Naive B cell (primary cell): ENCODE measurements at regions not wholly inside any gene's neighbourhood (a gene's known extent, or its start where the extent isn't known, plus 50 kb on each side); places are given as distances from the start of the nearest gene placed in this dataset.

ENCODE experiments used
- ATAC-seq, 2 donors: fragments of 150-1000 bp; cut with Tn5 transposase; 2 replicates each; pipeline ENCODE4 v1.10.0; 2021; ENCODE audit warnings: low read depth in 2 of 2, mild to moderate bottlenecking in 2 of 2, moderate library complexity in 2 of 2
- DNase-seq: peaks from one replicate; pipeline ENCODE4 v3.0.0; 2022
- H3K27ac Mint-ChIP-seq, 6 donors: one replicate each; pipeline ENCODE4 v1.8.0; 2020 to 2022; ENCODE audit warnings: mild to moderate bottlenecking in 6 of 6, mixed read lengths in 6 of 6, moderate library complexity in 5 of 6, inconsistent platforms in 2 of 6
- H3K27me3 Mint-ChIP-seq, 3 donors: one replicate each; pipeline ENCODE4 v1.8.0; 2021 to 2022; ENCODE audit warnings: mixed read lengths in 3 of 3, mild to moderate bottlenecking in 1 of 3
- H3K36me3 Mint-ChIP-seq, 2 donors: one replicate each; pipeline ENCODE4 v1.8.0; 2020 to 2022; ENCODE audit warnings: mixed read lengths in 2 of 2, inconsistent platforms in 1 of 2, mild to moderate bottlenecking in 1 of 2
- H3K4me1 Mint-ChIP-seq, 3 donors: one replicate each; pipeline ENCODE4 v1.8.0; 2020 to 2022; ENCODE audit warnings: mixed read lengths in 3 of 3, inconsistent platforms in 1 of 3, mild to moderate bottlenecking in 1 of 3, moderate library complexity in 1 of 3
- H3K4me3 Mint-ChIP-seq, 8 donors: one replicate each; pipeline ENCODE4 v1.8.0; 2020 to 2022; ENCODE audit warnings: mild to moderate bottlenecking in 8 of 8, mixed read lengths in 8 of 8, moderate library complexity in 8 of 8, inconsistent platforms in 2 of 8
- H3K9me3 Mint-ChIP-seq, 7 donors: one replicate each; pipeline ENCODE4 v1.8.0; 2020 to 2022; ENCODE audit warnings: mixed read lengths in 7 of 7, mild to moderate bottlenecking in 5 of 7, inconsistent platforms in 2 of 7, moderate library complexity in 1 of 7

GRCh38 chr15:94033683-94034020 lies 197.7 kb upstream of the MCTP2 start:
- ATAC-seq (no peak), DNase-seq (no peak)
- Mint-ChIP-seq H3K27ac (no peak overlapping the region), H3K4me1 (no peaks in the 10 kb centered on the region), H3K27me3 (peaks cover 9 to 21% (median 21%) of the 10 kb centered on the region in 3 donors), H3K4me3 (no peak overlapping the region), H3K9me3 (peaks cover 0 to 14% (median 5%) of the 10 kb centered on the region in 7 donors), H3K36me3 (no peaks in the 10 kb centered on the region)

GRCh38 chr15:94033014-94033682 lies 198.2 kb upstream of the MCTP2 start:
- Mint-ChIP-seq H3K4me1 (no peaks in the 10 kb centered on the region), H3K9me3 (peaks cover 0 to 9% (median 2%) of the 10 kb centered on the region in 7 donors), H3K4me3 (no peak overlapping the region), H3K27me3 (peaks cover 9 to 26% (median 21%) of the 10 kb centered on the region in 3 donors), H3K27ac (no peak overlapping the region), H3K36me3 (no peaks in the 10 kb centered on the region)
- DNase-seq (no peak), ATAC-seq (no peak)

GRCh38 chr15:94032571-94032970 lies 198.8 kb upstream of the MCTP2 start:
- no peak overlapping the region for H3K4me3 Mint-ChIP-seq
- ATAC-seq, result no peak
- DNase-seq, result no peak
- H3K27ac Mint-ChIP-seq, result no peak overlapping the region
- H3K36me3 Mint-ChIP-seq, result no peaks in the 10 kb centered on the region
- no peaks in the 10 kb centered on the region for H3K4me1 Mint-ChIP-seq
- H3K27me3 Mint-ChIP-seq, result peaks cover 9 to 32% (median 21%) of the 10 kb centered on the region in 3 donors
- H3K9me3 Mint-ChIP-seq, result peaks cover 0 to 3% (median 0%) of the 10 kb centered on the region in 7 donors

- DNase-seq, result no peak
- no peak overlapping the region for H3K4me3 Mint-ChIP-seq
- ATAC-seq, result no peak
- H3K36me3 Mint-ChIP-seq, result no peaks in the 10 kb centered on the region
- no peaks in the 10 kb centered on the region for H3K4me1 Mint-ChIP-seq
- peaks cover 6 to 31% (median 24%) of the 10 kb centered on the region in 3 donors for H3K27me3 Mint-ChIP-seq
- no peak overlapping the region for H3K27ac Mint-ChIP-seq
- no peaks in the 10 kb centered on the region for H3K9me3 Mint-ChIP-seq
These were observed 200.3 kb upstream of the MCTP2 start for GRCh38 chr15:94031072-94031471.

GRCh38 chr15:94029495-94029894 lies 201.9 kb upstream of the MCTP2 start:
- DNase-seq, result no peak
- ATAC-seq, result no peak
- H3K27me3 Mint-ChIP-seq, result peaks cover 3 to 41% (median 27%) of the 10 kb centered on the region in 3 donors

DNA sequence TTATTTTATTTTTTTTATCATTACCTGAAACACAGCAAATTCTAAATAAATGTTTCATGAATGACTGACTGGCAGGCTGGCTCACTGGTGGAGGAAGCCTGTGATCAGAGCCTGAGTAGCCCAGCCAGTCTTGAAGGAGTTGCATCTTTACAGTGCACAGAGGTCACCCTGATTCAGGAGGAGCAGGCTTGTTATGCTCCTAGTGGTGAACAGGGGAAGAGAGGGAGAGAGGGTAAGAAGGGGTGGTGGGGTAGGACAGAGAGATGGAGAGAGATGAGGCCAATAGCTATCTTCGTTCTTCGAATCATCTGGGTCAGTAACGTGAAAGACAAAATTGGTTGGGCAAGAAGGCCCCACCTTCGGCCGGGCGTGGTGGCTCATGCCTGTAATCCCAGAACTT lies 202.6 kb upstream of the MCTP2 start:
- H3K4me1 Mint-ChIP-seq, result no peaks in the 10 kb centered on the region
- no peak overlapping the region for H3K27ac Mint-ChIP-seq
- peaks cover 3 to 42% (median 26%) of the 10 kb centered on the region in 3 donors for H3K27me3 Mint-ChIP-seq
- no peaks in the 10 kb centered on the region for H3K36me3 Mint-ChIP-seq
- ATAC-seq (no peak), DNase-seq (no peak)
- peaks cover 0 to 4% (median 0%) of the 10 kb centered on the region in 7 donors for H3K9me3 Mint-ChIP-seq
- H3K4me3 Mint-ChIP-seq, result no peak overlapping the region

More at GRCh38 chr15:94029495-94029894, 201.9 kb upstream of the MCTP2 start:
- H3K9me3 Mint-ChIP-seq, result peaks cover 0 to 4% (median 0%) of the 10 kb centered on the region in 7 donors
- H3K4me1 Mint-ChIP-seq, result no peaks in the 10 kb centered on the region
- no peak overlapping the region for H3K4me3 Mint-ChIP-seq
- no peaks in the 10 kb centered on the region for H3K36me3 Mint-ChIP-seq
- no peak overlapping the region for H3K27ac Mint-ChIP-seq

DNA sequence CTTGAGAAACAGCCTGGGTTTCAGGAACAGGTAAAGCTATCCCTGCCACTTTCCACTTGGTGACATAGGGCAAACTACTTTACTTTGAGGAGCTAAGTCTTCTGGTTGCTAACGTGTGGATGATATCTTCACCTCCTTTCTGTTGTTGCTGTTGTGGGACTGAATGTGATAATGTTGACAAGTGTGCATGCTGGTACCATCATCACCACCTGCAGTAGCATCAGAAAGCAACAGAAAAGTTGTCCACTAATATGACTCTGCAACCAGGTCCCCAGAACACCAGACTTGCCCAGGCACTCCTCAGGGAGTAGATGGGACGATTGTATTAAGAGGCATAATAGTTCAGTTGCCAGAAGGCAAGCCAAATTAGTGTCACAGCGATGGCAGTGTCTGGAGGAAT lies 203.2 kb upstream of the MCTP2 start:
- ATAC-seq (no peak), DNase-seq (no peak)
- Mint-ChIP-seq H3K4me1 (no peaks in the 10 kb centered on the region), H3K9me3 (peaks cover 0 to 4% (median 0%) of the 10 kb centered on the region in 7 donors), H3K27me3 (peaks cover 3 to 36% (median 24%) of the 10 kb centered on the region in 3 donors), H3K4me3 (peak overlapping the region in 1 of 8 donors; percentile 25), H3K36me3 (no peaks in the 10 kb centered on the region), H3K27ac (no peak overlapping the region)

- no peaks in the 10 kb centered on the region for H3K4me1 Mint-ChIP-seq
- H3K27ac Mint-ChIP-seq, result no peak overlapping the region
- DNase-seq (no peak), ATAC-seq (no peak)
- H3K9me3 Mint-ChIP-seq, result peaks cover 0 to 4% (median 0%) of the 10 kb centered on the region in 7 donors
- H3K4me3 Mint-ChIP-seq, result no peak overlapping the region
- peaks cover 3 to 36% (median 23%) of the 10 kb centered on the region in 3 donors for H3K27me3 Mint-ChIP-seq
- no peaks in the 10 kb centered on the region for H3K36me3 Mint-ChIP-seq
These were observed 203.8 kb upstream of the MCTP2 start for GRCh38 chr15:94027581-94027980.

DNA sequence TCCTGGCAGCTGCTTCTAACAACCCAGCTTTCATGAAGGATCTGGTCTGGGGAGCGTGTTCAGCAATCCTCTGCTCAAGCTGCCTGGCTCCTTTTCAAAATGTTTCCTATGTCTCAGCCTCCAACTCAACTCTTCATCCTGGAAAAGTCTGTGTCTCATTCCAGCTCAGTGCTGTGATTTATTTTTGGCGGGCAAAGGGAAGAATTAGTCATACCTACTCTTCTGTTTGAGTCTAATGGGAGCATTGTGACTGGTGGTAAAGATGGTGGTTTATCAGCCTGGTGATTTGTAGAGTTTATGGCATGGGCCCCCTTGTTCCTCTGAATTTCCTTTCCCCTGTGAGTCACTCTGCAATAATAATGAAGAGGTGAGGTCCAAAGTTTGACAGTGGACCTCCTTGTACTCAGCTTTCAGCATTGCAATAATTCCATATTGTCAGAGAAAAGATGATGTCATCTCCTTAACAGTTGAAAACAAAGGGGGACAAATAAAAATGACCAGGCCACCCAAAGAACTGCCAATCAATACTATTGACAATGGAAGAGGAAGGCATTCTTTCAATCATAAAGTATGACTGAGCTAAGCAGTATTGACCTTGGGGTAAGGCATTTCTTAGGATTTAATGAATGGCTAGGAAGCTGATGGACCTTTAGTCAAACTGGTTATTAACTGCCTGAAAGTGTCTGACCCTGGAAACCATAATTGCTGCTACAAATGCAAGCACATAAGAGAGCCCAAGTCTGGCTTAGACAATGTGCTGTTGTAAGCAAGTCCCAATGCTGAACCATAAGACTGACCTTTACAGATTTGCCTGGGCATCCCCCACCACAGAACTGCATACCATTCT lies 204.7 kb upstream of the MCTP2 start:
- DNase-seq (no peak), ATAC-seq (no peak)
- Mint-ChIP-seq H3K27ac (no peak overlapping the region), H3K4me3 (no peak overlapping the region), H3K36me3 (no peaks in the 10 kb centered on the region), H3K9me3 (peaks cover 0 to 4% (median 0%) of the 10 kb centered on the region in 7 donors), H3K4me1 (no peaks in the 10 kb centered on the region), H3K27me3 (peaks cover 3 to 41% (median 30%) of the 10 kb centered on the region in 3 donors)

- DNase-seq (no peak), ATAC-seq (no peak)
- Mint-ChIP-seq H3K9me3 (peaks cover 0 to 4% (median 0%) of the 10 kb centered on the region in 7 donors), H3K27me3 (peaks cover 3 to 51% (median 32%) of the 10 kb centered on the region in 3 donors), H3K4me3 (no peak overlapping the region), H3K36me3 (no peaks in the 10 kb centered on the region), H3K27ac (no peak overlapping the region), H3K4me1 (no peaks in the 10 kb centered on the region)
These were observed 207.8 kb upstream of the MCTP2 start for GRCh38 chr15:94023531-94023930.

DNA sequence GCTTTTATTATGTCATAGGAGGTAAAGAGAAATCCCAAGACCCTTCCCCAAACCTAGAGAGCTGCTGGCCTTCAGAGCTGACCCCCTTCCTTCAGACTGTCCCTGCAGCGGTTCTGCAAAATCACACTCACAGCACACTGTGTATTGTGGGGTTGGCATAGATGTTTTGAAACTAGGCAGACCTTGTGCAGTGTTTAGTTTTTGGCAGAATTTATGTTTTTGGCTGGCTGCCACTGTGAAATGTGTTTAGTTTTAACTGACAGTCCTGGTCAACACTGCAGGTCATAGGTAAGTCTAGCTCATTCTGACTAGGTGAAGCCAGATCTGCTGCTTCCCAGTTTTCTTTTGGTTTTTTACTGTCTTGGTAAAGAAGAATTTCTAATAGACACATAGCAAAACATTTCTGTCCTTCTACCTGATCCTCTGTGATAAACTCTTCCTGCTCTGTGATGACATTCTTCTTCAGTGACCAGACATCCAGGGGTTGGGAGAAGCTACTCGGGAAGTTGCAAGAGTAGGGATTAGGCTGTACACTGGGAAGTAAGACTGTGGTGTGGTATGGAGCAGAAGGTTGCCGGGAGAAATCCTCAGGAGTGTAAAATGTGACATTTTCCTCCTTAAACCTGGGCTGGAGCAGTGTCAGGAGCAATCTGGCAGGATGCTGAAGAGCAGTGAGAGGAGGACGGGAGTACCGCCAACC lies 209.6 kb upstream of the MCTP2 start:
- Mint-ChIP-seq H3K9me3 (peaks cover 0 to 8% (median 2%) of the 10 kb centered on the region in 7 donors), H3K4me3 (no peak overlapping the region), H3K36me3 (no peaks in the 10 kb centered on the region), H3K27me3 (peaks cover 7 to 38% (median 30%) of the 10 kb centered on the region in 3 donors), H3K27ac (no peak overlapping the region), H3K4me1 (no peaks in the 10 kb centered on the region)
- ATAC-seq (no peak), DNase-seq (no peak)

DNA sequence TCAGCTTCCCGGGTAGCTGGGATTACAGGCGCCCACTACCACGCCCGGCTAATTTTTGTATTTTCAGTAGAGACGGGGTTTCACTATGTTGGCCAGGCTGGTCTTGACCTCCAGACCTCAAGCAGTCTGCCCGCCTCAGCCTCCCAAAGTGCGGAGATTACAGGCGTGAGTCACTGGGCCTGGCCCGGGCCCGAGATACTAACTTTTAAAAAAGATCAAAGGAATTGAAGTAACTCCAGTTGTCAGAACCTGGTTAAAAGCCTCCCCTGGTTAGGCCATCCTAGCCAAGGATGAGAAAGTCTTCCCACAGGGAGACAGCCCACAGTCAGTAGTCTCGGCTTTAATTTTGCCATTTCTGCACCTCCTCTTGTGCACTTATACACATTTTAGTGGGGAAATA lies 212.3 kb upstream of the MCTP2 start:
- no peak overlapping the region for H3K4me3 Mint-ChIP-seq
- DNase-seq (no peak), ATAC-seq (no peak)
- peaks cover 0 to 4% of the 10 kb centered on the region in 2 donors for H3K36me3 Mint-ChIP-seq
- H3K9me3 Mint-ChIP-seq, result peaks cover 3 to 9% (median 7%) of the 10 kb centered on the region in 7 donors
- H3K27ac Mint-ChIP-seq, result no peak overlapping the region
- no peaks in the 10 kb centered on the region for H3K4me1 Mint-ChIP-seq
- H3K27me3 Mint-ChIP-seq, result peaks cover 11 to 19% (median 14%) of the 10 kb centered on the region in 3 donors

DNA sequence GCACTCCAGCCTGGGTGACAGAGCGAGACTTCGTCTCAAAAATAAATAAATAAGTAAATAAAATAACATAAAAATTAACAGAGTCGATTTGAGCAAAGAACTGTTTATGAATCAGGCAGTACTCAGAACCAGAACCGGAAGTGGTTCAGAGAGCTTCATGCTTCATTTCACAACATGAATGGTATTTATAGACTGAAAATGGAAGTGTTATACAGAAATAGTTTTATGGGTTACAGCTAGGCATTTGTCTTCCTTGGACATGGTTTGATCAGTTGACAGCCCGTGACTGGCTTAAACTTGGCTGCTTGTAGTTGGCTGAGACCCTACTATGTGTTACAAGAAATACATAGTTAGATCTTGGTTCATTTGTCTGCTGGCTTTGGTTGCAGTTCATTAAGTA lies 216.0 kb upstream of the MCTP2 start:
- H3K27ac Mint-ChIP-seq, result no peak overlapping the region
- H3K36me3 Mint-ChIP-seq, result peaks cover 0 to 4% of the 10 kb centered on the region in 2 donors
- no peak for ATAC-seq
- peaks cover 3 to 9% (median 7%) of the 10 kb centered on the region in 7 donors for H3K9me3 Mint-ChIP-seq
- no peak for DNase-seq
- H3K27me3 Mint-ChIP-seq, result peaks cover 0 to 11% (median under 1%) of the 10 kb centered on the region in 3 donors
- no peak overlapping the region for H3K4me3 Mint-ChIP-seq
- H3K4me1 Mint-ChIP-seq, result no peaks in the 10 kb centered on the region
